GM23248 (cell line): ENCODE measurements at regions not wholly inside any gene's neighbourhood (a gene's known extent, or its start where the extent isn't known, plus 50 kb on each side); places are given as distances from the start of the nearest gene placed in this dataset.

Experiments used
- EZH2 ChIP-seq: fragments of 200-600 bp; sonication (generic); IDR thresholded peaks from 2 replicates; pipeline ENCODE4 v1.6.1; 2018; ENCODE audit warnings: antibody characterized with exemption, mild to moderate bottlenecking; ENCODE audit not compliant: insufficient read depth, poor library complexity, severe bottlenecking
- EZH2phosphoT487 ChIP-seq: fragments of 200-600 bp; sonication (generic); IDR thresholded peaks from 2 replicates; pipeline ENCODE4 v1.6.1; 2018; ENCODE audit warnings: antibody characterized with exemption, moderate library complexity, mild to moderate bottlenecking, low read depth; ENCODE audit not compliant: insufficient read depth

- TF ChIP-seq EZH2 (no peak), EZH2phosphoT487 (no peak)
Measured at GRCh38 chr12:28933864-28934527, 215.1 kb upstream of the FAR2 start.
